B cell (primary cell): ENCODE measurements at regions not wholly inside any gene's neighbourhood (a gene's known extent, or its start where the extent isn't known, plus 50 kb on each side); places are given as distances from the start of the nearest gene placed in this dataset.

Source experiments
- ATAC-seq: fragments of 200-7000 bp; cut with Tn5 transposase; one replicate; pipeline ENCODE4 v1.10.0; 2021; ENCODE audit warnings: low read depth, mild to moderate bottlenecking, moderate number of reproducible peaks, moderate library complexity
- CTCF ChIA-PET: fragments of 350-600 bp; sonication (Branson Sonifier 250); formaldehyde crosslinking; loops from one replicate; lab custom pipeline; 2021; ENCODE audit warnings: antibody characterized with exemption, inconsistent platforms; lab: Charles Lee
- POLR2A ChIA-PET: fragments of 350-600 bp; sonication (Branson Sonifier 250); formaldehyde crosslinking; loops from one replicate; lab custom pipeline; 2021; ENCODE audit warnings: antibody characterized with exemption; lab: Charles Lee
- DNase-seq: peaks from one replicate; pipeline ENCODE4 v3.0.0; 2013
- H2AFZ ChIP-seq: 2 replicates; pipeline ENCODE4 v1.6.1; 2012; ENCODE audit warnings: mild to moderate bottlenecking, low read depth, low read length; ENCODE audit not compliant: insufficient read depth, poor library complexity, severe bottlenecking
- H3K27ac ChIP-seq, 2 donors: 1 replicate in 1 of 2; 2 replicates in 1 of 2; pipeline ENCODE4 v1.5.1; 2012 to 2013; ENCODE audit warnings: low read length in 2 of 2, mild to moderate bottlenecking in 2 of 2, moderate library complexity in 1 of 2
- H3K27me3 ChIP-seq, 4 experiments: fragments of 200-600 bp in 1 of 4; sonication (generic) in 1 of 4; replicated peaks in 1 of 4; 1 replicate in 2 of 4; 2 replicates in 2 of 4; pipeline versions ENCODE4 v1.6.1 to v1.7.0; 2013 to 2016; ENCODE audit warnings: low read length in 3 of 4, mild to moderate bottlenecking in 2 of 4, mixed read lengths in 1 of 4, moderate library complexity in 1 of 4; ENCODE audit not compliant: insufficient read depth in 4 of 4, control insufficient read depth in 3 of 4; ENCODE audit errors: control extremely low read depth in 1 of 4
- H3K36me3 ChIP-seq, 2 experiments: replicated peaks in 1 of 2; 1 replicate in 1 of 2; 2 replicates in 1 of 2; pipeline versions ENCODE4 v1.6.1 to v1.7.1; 2013; ENCODE audit warnings: low read length in 1 of 2; ENCODE audit not compliant: insufficient read depth in 2 of 2, control insufficient read depth in 1 of 2; ENCODE audit errors: control extremely low read depth in 1 of 2, extremely low read depth in 1 of 2
- H3K4me1 ChIP-seq, 2 donors: fragments of 200-600 bp in 1 of 2; sonication (generic) in 1 of 2; 1 replicate in 1 of 2; 2 replicates in 1 of 2; pipeline versions ENCODE4 v1.5.1 to v1.6.1; 2013 to 2017; ENCODE audit warnings: low read length in 2 of 2; ENCODE audit not compliant: control insufficient read depth in 2 of 2, insufficient read depth in 2 of 2
- H3K4me2 ChIP-seq: replicated peaks from 2 replicates; pipeline ENCODE3; 2012; ENCODE audit warnings: mild to moderate bottlenecking, low read depth, low read length; ENCODE audit not compliant: poor library complexity, severe bottlenecking
- H3K4me3 ChIP-seq, 5 experiments: fragments of 200-600 bp in 1 of 5; sonication (generic) in 1 of 5; 1 replicate in 3 of 5; 2 replicates in 2 of 5; pipeline versions ENCODE4 v1.5.1 to v1.7.0; 2011 to 2016; ENCODE audit warnings: low read length in 4 of 5, mild to moderate bottlenecking in 4 of 5, low read depth in 2 of 5, control low read depth in 1 of 5, moderate library complexity in 1 of 5; ENCODE audit not compliant: insufficient read depth in 1 of 5; ENCODE audit errors: control extremely low read depth in 1 of 5, extremely low read depth in 1 of 5
- H3K79me2 ChIP-seq: fragments of 200-600 bp; sonication (generic); one replicate; pipeline ENCODE4 v1.6.0; 2016; ENCODE audit warnings: low read length; ENCODE audit not compliant: control insufficient read depth, insufficient read depth
- H3K9ac ChIP-seq: fragments of 200-600 bp; sonication (generic); 2 replicates; pipeline ENCODE4 v1.6.1; 2017; ENCODE audit warnings: mild to moderate bottlenecking, low read length, moderate library complexity
- H3K9me3 ChIP-seq, 3 donors: one replicate each; pipeline versions ENCODE4 v1.6.1 to v1.7.1; 2013; ENCODE audit warnings: low read length in 2 of 3; ENCODE audit not compliant: control insufficient read depth in 2 of 3, insufficient read depth in 1 of 3; ENCODE audit errors: control extremely low read depth in 1 of 3
- H4K20me1 ChIP-seq: 2 replicates; pipeline ENCODE4 v1.6.0; 2012; ENCODE audit warnings: mild to moderate bottlenecking, low read length; ENCODE audit not compliant: insufficient read depth, control insufficient read depth, poor library complexity, severe bottlenecking
- H3K27ac Mint-ChIP-seq: one replicate; pipeline ENCODE4 v1.8.0; 2021; ENCODE audit warnings: mixed read lengths
- H3K27me3 Mint-ChIP-seq: one replicate; pipeline ENCODE4 v1.8.0; 2021; ENCODE audit warnings: mixed read lengths
- H3K4me1 Mint-ChIP-seq: one replicate; pipeline ENCODE4 v1.8.0; 2021; ENCODE audit warnings: mixed read lengths
- H3K4me3 Mint-ChIP-seq: one replicate; pipeline ENCODE4 v1.8.0; 2021; ENCODE audit warnings: mixed read lengths
- H3K9me3 Mint-ChIP-seq: one replicate; pipeline ENCODE4 v1.8.0; 2022; ENCODE audit warnings: mixed read lengths; ENCODE audit not compliant: insufficient read depth
- CTCF ChIP-seq: fragments of 200-600 bp; IDR thresholded peaks from one replicate; pipeline ENCODE4 v1.8.0; 2022; ENCODE audit warnings: antibody characterized with exemption, mild to moderate bottlenecking
- EZH2 ChIP-seq: IDR thresholded peaks from 2 replicates; pipeline ENCODE4 v1.6.1; 2012; ENCODE audit warnings: borderline replicate concordance, low read depth, mild to moderate bottlenecking, moderate library complexity, low read length; ENCODE audit not compliant: insufficient read depth, poor library complexity, severe bottlenecking
- WGBS: methylation state at CpG from one replicate; pipeline ENCODE4 v1.1.5; 2013; ENCODE audit warnings: missing lambda C conversion rate; ENCODE audit not compliant: insufficient coverage; 5-methylcytosine and 5-hydroxymethylcytosine counted together
- intact Hi-C: fragments of 100-400 bp; cut with micrococcal nuclease; formaldehyde crosslinking; loops from one replicate; pipeline ENCODE4 v1.10.0; 2022

- no peaks in the 10 kb centered on the region for H3K4me1 ChIP-seq
- Mint-ChIP-seq H3K9me3 (peaks cover 2% of the 10 kb centered on the region), H3K4me3 (no peak overlapping the region), H3K27me3 (peaks cover 3% of the 10 kb centered on the region), H3K27ac (no peak overlapping the region), H3K4me1 (peaks cover 9% of the 10 kb centered on the region)
- H3K4me2 ChIP-seq, result no peak overlapping the region
- no peak overlapping the region for H3K4me3 ChIP-seq
- H3K36me3 ChIP-seq, result no peaks in the 10 kb centered on the region
- no peaks in the 10 kb centered on the region for H4K20me1 ChIP-seq
- 87% methylated on average over 8 of the region's 9 CpGs for WGBS
- ChIA-PET POLR2A (no interaction called here), CTCF (no interaction called here)
- TF ChIP-seq CTCF (no peak), EZH2 (no peak)
- peaks cover 0 to 2% (median 0%) of the 10 kb centered on the region in 4 experiments for H3K27me3 ChIP-seq
- DNase-seq (no peak), ATAC-seq (no peak)
- H3K9ac ChIP-seq, result no peak overlapping the region
- H3K27ac ChIP-seq, result no peak overlapping the region
- H2AFZ ChIP-seq, result no peak overlapping the region
- peaks cover 0 to 17% (median 0%) of the 10 kb centered on the region in 3 donors for H3K9me3 ChIP-seq
- H3K79me2 ChIP-seq, result no peaks in the 10 kb centered on the region
- intact Hi-C loops, result no loop called here
These were observed 222.5 kb upstream of the COPS8 start for GRCh38 chr2:236862961-236863728.

- TF ChIP-seq CTCF (no peak), EZH2 (no peak)
- Histone ChIP-seq H3K4me2 (no peak overlapping the region), H3K27ac (no peak overlapping the region), H3K27me3 (peaks cover 0 to 2% (median 0%) of the 10 kb centered on the region in 4 experiments), H3K36me3 (no peaks in the 10 kb centered on the region), H3K9ac (no peak overlapping the region), H4K20me1 (no peaks in the 10 kb centered on the region), H3K79me2 (no peaks in the 10 kb centered on the region), H3K4me3 (no peak overlapping the region), H3K9me3 (peaks cover 0 to 17% (median 0%) of the 10 kb centered on the region in 3 donors), H3K4me1 (no peaks in the 10 kb centered on the region), H2AFZ (no peak overlapping the region)
- intact Hi-C loops, result no loop called here
- Mint-ChIP-seq H3K27me3 (no peaks in the 10 kb centered on the region), H3K4me1 (peaks cover 9% of the 10 kb centered on the region), H3K27ac (no peak overlapping the region), H3K4me3 (no peak overlapping the region), H3K9me3 (peaks cover 2% of the 10 kb centered on the region)
- ATAC-seq (no peak), DNase-seq (no peak)
- POLR2A ChIA-PET, result no interaction called here
- CTCF ChIA-PET, result no interaction called here
- WGBS, result 87% methylated on average over 5 of the region's 5 CpGs
These were observed 222.0 kb upstream of the COPS8 start for GRCh38 chr2:236863729-236864126.
